IMR-90 (cell line): ENCODE measurements at regions not wholly inside any gene's neighbourhood (a gene's known extent, or its start where the extent isn't known, plus 50 kb on each side); places are given as distances from the start of the nearest gene placed in this dataset.

ENCODE experiments used
- CEBPB ChIP-seq: IDR thresholded peaks from 2 replicates; pipeline ENCODE4 v1.6.1; 2012; ENCODE audit warnings: low read depth, low read length, improper control_type of control experiment
- CTCF ChIP-seq: conservative IDR thresholded peaks from 2 replicates; pipeline ENCODE4 v1.5.1; 2012; ENCODE audit warnings: mild to moderate bottlenecking, low read depth, low read length, improper control_type of control experiment
- POLR2A ChIP-seq: IDR thresholded peaks from 2 replicates; pipeline ENCODE4 v1.6.1; 2012; ENCODE audit warnings: mild to moderate bottlenecking, low read depth, low read length
- RCOR1 ChIP-seq: IDR thresholded peaks from 2 replicates; pipeline ENCODE4 v1.6.1; 2012; ENCODE audit warnings: mild to moderate bottlenecking, low read length, improper control_type of control experiment; ENCODE audit not compliant: insufficient replicate concordance

- TF ChIP-seq CTCF (no peak), RCOR1 (no peak), POLR2A (no peak), CEBPB (no peak)
Observed at GRCh38 chr5:96601200-96601599, 61.0 kb upstream of the CAST start.
